Activated naive CD4-positive, alpha-beta T cell treated with anti-CD3 and anti-CD28 coated beads, Interleukin-2, amount 50 U/mL, for 72 hours (primary cell): ENCODE measurements at regions not wholly inside any gene's neighbourhood (a gene's known extent, or its start where the extent isn't known, plus 50 kb on each side); places are given as distances from the start of the nearest gene placed in this dataset.

Source experiments
- ATAC-seq, 2 donors: fragments of 150-1000 bp; cut with Tn5 transposase; 2 replicates each; pipeline ENCODE4 v1.10.0; 2021; ENCODE audit warnings: mild to moderate bottlenecking in 2 of 2, moderate library complexity in 2 of 2
- DNase-seq, 2 donors: peaks; one replicate each; pipeline ENCODE4 v3.0.0; 2021 to 2022; ENCODE audit warnings: low spot score in 2 of 2
- H3K27ac Mint-ChIP-seq, 2 donors: one replicate each; pipeline ENCODE4 v1.8.0; 2022; ENCODE audit warnings: mild to moderate bottlenecking in 2 of 2, mixed read lengths in 2 of 2
- H3K36me3 Mint-ChIP-seq, 2 donors: one replicate each; pipeline ENCODE4 v1.8.0; 2022; ENCODE audit warnings: mixed read lengths in 2 of 2
- H3K9me3 Mint-ChIP-seq, 2 donors: one replicate each; pipeline ENCODE4 v1.8.0; 2022; ENCODE audit warnings: mixed read lengths in 2 of 2

DNA sequence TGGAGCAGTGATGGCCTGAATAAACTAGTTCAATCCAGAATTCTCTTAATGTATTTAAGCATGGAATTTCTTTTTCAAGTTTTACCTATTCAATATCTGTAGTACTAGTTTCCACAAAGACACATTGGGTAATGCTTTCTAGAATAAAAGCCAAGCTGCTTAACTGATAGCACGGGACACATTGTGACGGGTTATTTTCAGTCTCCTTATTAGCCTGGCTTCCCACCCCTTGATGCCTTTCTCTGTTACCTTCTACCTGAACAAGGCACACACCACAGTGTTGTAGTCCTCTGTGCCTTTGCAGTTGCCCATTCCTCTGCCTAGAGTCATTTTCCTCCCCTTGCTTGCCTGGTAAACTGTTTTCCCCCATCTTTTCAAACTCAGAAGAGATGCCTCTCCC lies 139.1 kb downstream of the HDGFL1 start:
- H3K36me3 Mint-ChIP-seq = no peaks in the 10 kb centered on the region
- no peak for DNase-seq
- ATAC-seq = no peak
- no peaks in the 10 kb centered on the region for H3K9me3 Mint-ChIP-seq
- H3K27ac Mint-ChIP-seq = no peak overlapping the region

DNA sequence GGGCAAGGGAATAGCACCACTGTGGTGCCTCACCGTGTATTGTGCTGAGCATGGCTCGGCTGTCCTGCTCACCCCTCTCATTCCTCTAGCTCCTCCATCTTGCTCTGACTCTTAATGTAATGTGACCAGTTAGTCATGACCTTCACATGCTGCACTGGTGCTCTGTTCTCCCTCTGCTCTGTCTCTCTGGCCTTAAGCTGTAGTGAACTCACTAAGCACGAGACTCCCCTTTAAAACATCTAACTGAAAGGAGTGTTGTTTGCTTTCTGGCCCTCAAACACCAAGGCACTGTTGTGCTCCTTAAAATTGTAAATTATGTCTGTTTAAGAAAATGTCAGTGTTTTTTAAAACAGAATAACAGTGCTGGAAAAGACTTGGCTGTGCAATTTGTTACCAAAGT lies 140.4 kb downstream of the HDGFL1 start:
- H3K9me3 Mint-ChIP-seq = no peaks in the 10 kb centered on the region
- ATAC-seq (no peak), DNase-seq (no peak)
- no peaks in the 10 kb centered on the region for H3K36me3 Mint-ChIP-seq
- no peak overlapping the region for H3K27ac Mint-ChIP-seq

GRCh38 chr6:22716721-22717120 lies 147.4 kb downstream of the HDGFL1 start:
- Mint-ChIP-seq H3K27ac (no peak overlapping the region), H3K9me3 (no peaks in the 10 kb centered on the region), H3K36me3 (peaks cover 0 to 4% of the 10 kb centered on the region in 2 donors)
- no peak for DNase-seq
- ATAC-seq = no peak

GRCh38 chr6:22717915-22718314 lies 148.5 kb downstream of the HDGFL1 start:
- DNase-seq (no peak), ATAC-seq (no peak)
- H3K9me3 Mint-ChIP-seq = peaks cover 0 to 2% of the 10 kb centered on the region in 2 donors
- H3K36me3 Mint-ChIP-seq = peaks cover 0 to 4% of the 10 kb centered on the region in 2 donors
- H3K27ac Mint-ChIP-seq = no peak overlapping the region

- Mint-ChIP-seq H3K9me3 (peaks cover 4 to 5% of the 10 kb centered on the region in 2 donors), H3K27ac (no peak overlapping the region), H3K36me3 (peaks cover 0 to 4% of the 10 kb centered on the region in 2 donors)
- ATAC-seq = no peak
- no peak for DNase-seq
Measured at GRCh38 chr6:22722913-22723312, 153.5 kb downstream of the HDGFL1 start.

- H3K36me3 Mint-ChIP-seq = no peaks in the 10 kb centered on the region
- ATAC-seq (no peak), DNase-seq (no peak)
- H3K27ac Mint-ChIP-seq = no peak overlapping the region
- H3K9me3 Mint-ChIP-seq = peaks cover 4 to 5% of the 10 kb centered on the region in 2 donors
Measured at GRCh38 chr6:22726966-22727365, 157.6 kb downstream of the HDGFL1 start.

- DNase-seq (no peak), ATAC-seq (no peak)
- Mint-ChIP-seq H3K9me3 (peaks cover 3 to 5% of the 10 kb centered on the region in 2 donors), H3K36me3 (no peaks in the 10 kb centered on the region), H3K27ac (no peak overlapping the region)
Measured at GRCh38 chr6:22727710-22728109, 158.3 kb downstream of the HDGFL1 start.

DNA sequence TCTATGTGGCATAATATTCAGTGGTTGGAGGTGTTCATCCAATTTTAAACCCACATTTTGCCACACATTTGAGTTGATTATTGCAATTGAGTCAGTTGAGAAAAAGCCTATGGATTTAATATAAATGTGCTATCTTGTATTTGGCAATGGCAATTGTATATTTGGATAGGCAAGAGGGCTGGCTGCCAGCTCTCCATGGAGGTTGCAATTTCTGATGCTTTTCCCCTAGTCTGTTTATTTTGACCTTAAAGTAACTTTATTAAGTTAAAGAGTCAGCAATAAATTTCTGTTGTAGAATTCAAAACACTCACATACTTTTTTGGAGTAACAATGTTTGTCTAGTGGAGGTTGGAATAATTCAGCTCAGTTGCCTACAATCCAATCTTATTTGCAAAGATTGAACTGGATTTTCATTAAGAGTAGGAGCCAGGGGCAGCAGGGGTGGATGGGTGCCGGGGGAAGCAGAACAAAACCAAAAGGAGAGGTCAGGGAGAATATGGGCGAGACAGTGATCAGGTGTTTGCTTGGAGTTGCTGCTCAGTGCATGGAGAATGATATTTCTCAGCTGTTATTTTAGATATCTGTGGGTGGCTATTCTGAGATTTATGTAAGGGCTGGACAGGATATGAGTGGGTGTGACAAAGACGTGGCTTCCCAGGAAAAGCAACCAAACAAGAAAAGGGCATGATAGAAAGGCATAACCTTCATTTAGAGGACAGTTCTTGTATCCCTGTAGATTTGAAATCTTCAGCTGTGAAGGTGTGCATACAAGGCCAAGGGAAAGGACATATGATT lies 163.0 kb downstream of the HDGFL1 start:
- Mint-ChIP-seq H3K27ac (no peak overlapping the region), H3K9me3 (peaks cover 9% of the 10 kb centered on the region in 2 donors), H3K36me3 (peaks cover 0 to 10% of the 10 kb centered on the region in 2 donors)
- DNase-seq = no peak
- ATAC-seq = no peak

- H3K9me3 Mint-ChIP-seq = peaks cover 9% of the 10 kb centered on the region in 2 donors
Measured at GRCh38 chr6:22736740-22737139, 167.4 kb downstream of the HDGFL1 start.

DNA sequence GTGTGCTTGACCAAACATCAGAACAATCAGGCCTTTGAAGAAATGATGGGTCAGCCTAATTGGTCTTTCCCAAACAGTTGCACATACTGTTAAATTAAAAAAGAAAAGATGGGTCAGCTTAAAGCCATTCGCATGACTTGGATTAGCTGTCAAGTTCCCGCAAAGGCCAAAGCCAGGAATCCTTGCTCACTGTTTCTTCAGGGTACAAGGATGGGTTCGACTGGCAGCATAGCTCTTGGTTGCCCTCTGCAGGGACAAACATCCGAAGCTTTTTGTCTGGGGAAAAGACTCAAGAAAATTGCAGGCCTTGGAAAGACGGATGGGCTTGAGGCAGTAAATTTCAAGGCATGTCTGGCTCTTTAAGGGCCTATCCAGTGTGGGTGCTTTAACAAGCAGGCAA lies 168.0 kb downstream of the HDGFL1 start:
- Mint-ChIP-seq H3K9me3 (peaks cover 9 to 13% of the 10 kb centered on the region in 2 donors), H3K27ac (no peak overlapping the region), H3K36me3 (peaks cover 0 to 10% of the 10 kb centered on the region in 2 donors)
- ATAC-seq (no peak), DNase-seq (no peak)

More at GRCh38 chr6:22736740-22737139, 167.4 kb downstream of the HDGFL1 start:
- no peak overlapping the region for H3K27ac Mint-ChIP-seq
- peaks cover 0 to 10% of the 10 kb centered on the region in 2 donors for H3K36me3 Mint-ChIP-seq
- ATAC-seq (no peak), DNase-seq (no peak)

GRCh38 chr6:22738194-22738593 lies 168.8 kb downstream of the HDGFL1 start:
- ATAC-seq (no peak), DNase-seq (no peak)
- Mint-ChIP-seq H3K27ac (no peak overlapping the region), H3K9me3 (peaks cover 14 to 16% of the 10 kb centered on the region in 2 donors), H3K36me3 (peaks cover 0 to 10% of the 10 kb centered on the region in 2 donors)

DNA sequence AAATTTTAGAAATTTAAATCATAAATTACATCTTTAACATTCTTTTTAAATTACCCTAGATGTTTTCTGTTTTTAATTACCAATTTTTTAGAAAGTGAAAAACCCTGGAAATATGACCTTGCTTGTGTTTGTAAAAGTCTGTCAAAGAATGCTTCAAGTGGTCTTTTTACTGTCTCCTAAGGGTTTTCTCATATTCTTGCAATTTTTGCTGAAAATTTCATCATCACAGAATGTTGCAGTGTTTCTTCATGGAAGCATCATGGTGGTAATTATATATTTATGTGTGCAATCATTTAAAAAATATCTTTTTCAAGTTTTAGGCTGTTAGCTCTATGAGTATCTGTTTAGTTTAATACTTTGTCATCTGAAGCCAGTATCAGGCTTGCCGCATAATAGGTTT lies 178.2 kb downstream of the HDGFL1 start:
- no peak overlapping the region for H3K27ac Mint-ChIP-seq
- no peaks in the 10 kb centered on the region for H3K36me3 Mint-ChIP-seq
- ATAC-seq (no peak), DNase-seq (no peak)
- peaks cover 2 to 7% of the 10 kb centered on the region in 2 donors for H3K9me3 Mint-ChIP-seq

GRCh38 chr6:22748681-22749080 lies 179.3 kb downstream of the HDGFL1 start:
- no peaks in the 10 kb centered on the region for H3K36me3 Mint-ChIP-seq
- no peak overlapping the region for H3K27ac Mint-ChIP-seq
- peaks cover 0 to 4% of the 10 kb centered on the region in 2 donors for H3K9me3 Mint-ChIP-seq
- no peak for DNase-seq
- no peak for ATAC-seq

DNA sequence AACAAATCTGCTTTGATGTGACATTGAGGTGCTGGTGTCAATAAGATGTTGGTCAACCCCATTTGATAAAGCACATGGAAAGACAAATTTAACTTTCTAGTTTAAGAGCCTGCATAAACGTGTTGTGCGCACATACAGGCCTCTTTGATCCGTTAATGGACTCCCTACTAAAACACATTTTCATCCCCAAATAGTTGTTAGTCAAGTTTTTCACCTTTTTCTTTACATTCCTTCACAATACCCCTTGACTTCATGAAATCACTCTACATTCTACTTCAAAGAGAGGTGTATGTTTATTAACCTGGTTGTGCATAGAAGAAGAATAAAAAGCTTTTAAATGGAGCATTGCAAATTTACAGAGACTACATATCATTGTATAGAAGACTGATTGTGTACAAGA lies 180.3 kb downstream of the HDGFL1 start:
- Mint-ChIP-seq H3K36me3 (no peaks in the 10 kb centered on the region), H3K9me3 (peaks cover 0 to 4% of the 10 kb centered on the region in 2 donors), H3K27ac (no peak overlapping the region)
- no peak for ATAC-seq
- no peak for DNase-seq

DNA sequence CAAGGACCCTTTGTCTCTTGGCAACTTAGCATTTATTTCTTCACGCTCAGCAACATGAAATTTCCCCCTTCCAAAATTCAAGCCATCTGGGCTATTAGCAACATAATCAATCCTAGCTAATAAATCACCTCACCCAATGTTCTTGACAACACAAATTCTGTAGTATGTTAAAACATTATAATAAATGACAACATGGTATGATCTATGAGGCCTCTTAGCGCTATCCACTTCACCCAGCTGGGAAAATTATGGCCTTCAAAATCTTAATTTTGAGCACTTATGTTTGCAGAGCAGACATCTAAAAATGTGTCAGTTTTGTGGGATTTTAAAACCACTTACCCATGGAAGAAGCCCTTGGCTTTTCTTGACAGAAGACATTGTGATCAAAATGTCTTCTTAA lies 181.9 kb downstream of the HDGFL1 start:
- Mint-ChIP-seq H3K36me3 (no peaks in the 10 kb centered on the region), H3K9me3 (peaks cover 0 to 4% of the 10 kb centered on the region in 2 donors), H3K27ac (no peak overlapping the region)
- ATAC-seq = no peak
- DNase-seq = no peak

DNA sequence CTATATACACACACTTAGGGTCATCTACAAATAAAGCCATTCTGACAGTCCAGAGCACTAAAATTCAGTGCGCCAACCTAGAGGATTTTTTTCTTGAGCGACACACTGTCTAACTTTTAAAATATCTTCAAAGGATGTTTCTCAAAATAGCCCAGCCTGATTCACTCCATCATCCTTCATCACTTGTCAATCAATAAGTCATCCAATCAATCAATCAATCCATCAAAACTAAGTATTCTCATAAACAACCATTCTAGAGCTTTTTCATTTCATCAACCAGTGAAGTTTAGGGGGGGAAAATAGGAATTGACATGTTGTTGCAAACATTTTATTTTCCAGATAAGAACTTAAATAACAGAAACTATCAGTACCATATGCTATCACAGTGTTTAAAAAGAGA lies 183.2 kb downstream of the HDGFL1 start:
- no peak for DNase-seq
- no peaks in the 10 kb centered on the region for H3K36me3 Mint-ChIP-seq
- no peak for ATAC-seq
- H3K27ac Mint-ChIP-seq = no peak overlapping the region
- peaks cover 0 to 4% of the 10 kb centered on the region in 2 donors for H3K9me3 Mint-ChIP-seq

- peaks cover 0 to 4% of the 10 kb centered on the region in 2 donors for H3K9me3 Mint-ChIP-seq
- DNase-seq = no peak
- no peak overlapping the region for H3K27ac Mint-ChIP-seq
Measured at GRCh38 chr6:22754061-22754460, 184.7 kb downstream of the HDGFL1 start.

GRCh38 chr6:22755605-22756004 lies 186.2 kb downstream of the HDGFL1 start:
- H3K27ac Mint-ChIP-seq = no peak overlapping the region
- DNase-seq (no peak), ATAC-seq (no peak)
- H3K9me3 Mint-ChIP-seq = peaks cover 0 to 4% of the 10 kb centered on the region in 2 donors
- no peaks in the 10 kb centered on the region for H3K36me3 Mint-ChIP-seq

More at GRCh38 chr6:22754061-22754460, 184.7 kb downstream of the HDGFL1 start:
- H3K36me3 Mint-ChIP-seq = no peaks in the 10 kb centered on the region
- no peak for ATAC-seq
